Testis (tissue), 2 donors: ENCODE measurements at regions not wholly inside any gene's neighbourhood (a gene's known extent, or its start where the extent isn't known, plus 50 kb on each side); places are given as distances from the start of the nearest gene placed in this dataset.

ENCODE experiments used
- CTCF ChIP-seq, 3 experiments: fragments of 450-650 bp in 2 of 3; fragments of 200-600 bp in 1 of 3; sonication (generic) in 1 of 3; IDR thresholded peaks; one replicate each; pipeline ENCODE4 v1.5.1; 2016 to 2019; ENCODE audit warnings: antibody characterized with exemption in 3 of 3, mild to moderate bottlenecking in 2 of 3, moderate library complexity in 1 of 3
- POLR2A ChIP-seq: fragments of 450-650 bp; IDR thresholded peaks from one replicate; pipeline ENCODE4 v1.6.1; 2017; ENCODE audit warnings: antibody characterized with exemption, mild to moderate bottlenecking, moderate library complexity

DNA sequence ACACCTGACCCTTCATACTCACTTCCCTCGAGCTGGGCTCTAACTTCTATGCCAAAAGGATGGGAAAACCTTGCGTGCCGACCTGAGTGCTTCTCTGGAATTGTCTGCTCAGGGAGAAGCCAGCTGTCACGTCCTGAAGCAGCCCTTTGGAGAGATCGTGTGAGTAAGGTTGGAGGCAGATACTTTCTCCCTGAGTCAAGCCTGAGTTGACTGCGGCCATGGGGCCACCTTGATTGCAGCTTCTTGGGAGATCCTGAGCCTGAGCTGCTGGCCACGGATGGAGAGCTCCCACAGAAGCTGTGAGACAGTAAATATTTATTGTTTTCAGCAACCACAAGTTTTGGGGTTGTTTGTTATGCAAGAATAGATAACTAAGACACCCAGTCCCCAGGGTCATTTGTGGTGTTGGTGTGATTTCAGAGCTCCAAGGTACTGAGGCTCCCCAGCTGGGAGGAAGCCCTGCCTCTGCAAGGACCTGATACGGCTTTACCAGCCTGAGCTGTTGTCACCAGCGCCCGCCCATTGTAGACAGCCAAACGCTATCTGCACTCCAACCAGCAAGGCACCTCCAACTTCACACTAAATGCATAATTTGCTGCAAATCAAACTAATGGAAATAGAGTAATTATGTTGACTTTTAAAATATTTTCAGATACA is 531.6 kb downstream of the PTPRU start:
- no peak for TF ChIP-seq CTCF (IDR thresholded peaks at IDR 0.05)
- no peak for TF ChIP-seq POLR2A
